Posterior vena cava (tissue), 2 donors: ENCODE measurements at regions not wholly inside any gene's neighbourhood (a gene's known extent, or its start where the extent isn't known, plus 50 kb on each side); places are given as distances from the start of the nearest gene placed in this dataset.

ENCODE experiments used
- DNase-seq: peaks from one replicate; pipeline ENCODE4 v3.0.0-alpha.2; 2020; ENCODE audit warnings: low spot score
- intact Hi-C, 2 donors: fragments of 100-400 bp; cut with DNase I; formaldehyde crosslinking; loops; one replicate each; pipeline versions ENCODE4 v1.14.1 to v1.14.2; 2022 to 2023
- donor health status: DM: yes; HTN: yes; CAD: no.
- donor health status: DM: yes; HTN: yes; CAD: no.

DNA sequence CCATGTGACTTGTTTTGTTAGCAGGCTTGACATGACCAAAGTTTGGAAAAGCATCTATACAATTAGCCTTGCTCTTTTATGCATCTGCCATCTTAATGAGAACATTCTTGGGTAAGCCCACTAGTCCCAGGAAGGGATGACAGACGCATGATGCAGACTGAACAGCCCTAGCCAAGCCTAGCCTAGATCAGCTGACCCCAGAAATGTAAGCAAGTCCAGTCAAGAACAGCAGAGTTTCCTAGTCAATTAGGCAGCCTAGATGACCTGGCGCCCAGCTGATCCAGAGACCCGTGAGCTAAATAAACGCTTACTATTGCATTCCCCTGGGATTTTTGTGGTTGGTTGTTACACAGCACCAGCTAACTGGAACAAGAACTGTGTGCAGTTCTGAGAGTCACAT, 457.9 kb downstream of the BCOR start:
- intact Hi-C loops, result no loop called here
- no peak for DNase-seq

DNA sequence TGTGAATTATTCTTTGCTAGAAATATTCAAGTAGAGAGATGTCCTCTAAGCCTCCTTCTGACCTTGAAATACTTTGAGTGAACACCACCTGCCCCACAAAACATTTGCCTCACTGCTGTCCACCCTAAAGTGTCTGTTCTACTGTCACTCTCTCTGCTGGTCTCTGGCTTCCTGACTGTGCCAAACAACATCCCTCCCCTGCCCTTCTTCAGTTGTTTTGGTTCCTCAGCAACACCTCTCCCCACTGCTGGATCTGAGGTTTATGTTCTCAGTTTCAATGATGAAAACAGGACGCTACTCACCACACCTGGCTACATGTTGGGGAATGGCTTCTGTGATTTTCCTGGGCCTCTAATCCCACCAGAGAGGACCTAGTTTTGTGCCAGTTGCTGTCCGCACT, 456.9 kb downstream of the BCOR start:
- intact Hi-C loops, result no loop called here
- DNase-seq, result no peak

DNA sequence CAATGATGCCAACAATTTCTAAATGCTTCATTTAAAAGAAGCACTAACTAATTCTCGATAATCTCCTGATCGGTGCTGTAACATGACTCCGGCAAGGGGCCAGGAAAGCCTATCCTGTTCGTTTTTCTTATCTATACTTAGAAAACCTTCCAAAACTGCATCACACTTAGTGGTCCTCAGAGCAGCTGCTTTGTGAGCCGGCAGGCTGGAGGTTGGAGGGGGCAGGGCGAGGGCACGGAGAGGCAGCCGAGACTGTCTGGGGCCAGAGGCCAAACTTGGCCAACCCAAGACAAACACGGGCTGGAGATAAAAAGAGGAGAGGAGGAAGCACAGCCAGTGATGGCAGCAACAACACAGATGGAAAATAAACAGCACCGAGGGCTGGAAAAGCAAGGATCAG, 455.7 kb downstream of the BCOR start:
- no peak for DNase-seq
- intact Hi-C loops, result no loop called here

DNA sequence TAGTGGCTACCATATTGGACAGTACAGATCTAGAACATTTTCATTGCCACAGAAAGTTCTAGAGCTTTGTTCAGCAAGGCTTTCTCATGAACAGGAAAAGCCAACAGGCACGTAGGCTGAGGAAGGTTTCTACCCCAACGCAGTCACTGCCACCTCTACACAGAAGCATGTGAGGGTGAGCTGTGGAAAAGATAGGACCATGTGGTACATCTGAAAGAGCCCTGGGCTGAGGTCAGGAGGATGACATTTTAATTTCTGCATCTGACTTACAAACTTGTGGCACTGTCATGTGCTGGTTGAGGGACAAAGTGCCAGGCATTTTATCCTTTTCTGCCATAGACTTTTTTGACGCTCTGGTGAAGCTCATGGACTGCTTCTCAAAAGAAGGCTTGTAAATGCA, 454.2 kb downstream of the BCOR start:
- no peak for DNase-seq
- intact Hi-C loops, result no loop called here

DNA sequence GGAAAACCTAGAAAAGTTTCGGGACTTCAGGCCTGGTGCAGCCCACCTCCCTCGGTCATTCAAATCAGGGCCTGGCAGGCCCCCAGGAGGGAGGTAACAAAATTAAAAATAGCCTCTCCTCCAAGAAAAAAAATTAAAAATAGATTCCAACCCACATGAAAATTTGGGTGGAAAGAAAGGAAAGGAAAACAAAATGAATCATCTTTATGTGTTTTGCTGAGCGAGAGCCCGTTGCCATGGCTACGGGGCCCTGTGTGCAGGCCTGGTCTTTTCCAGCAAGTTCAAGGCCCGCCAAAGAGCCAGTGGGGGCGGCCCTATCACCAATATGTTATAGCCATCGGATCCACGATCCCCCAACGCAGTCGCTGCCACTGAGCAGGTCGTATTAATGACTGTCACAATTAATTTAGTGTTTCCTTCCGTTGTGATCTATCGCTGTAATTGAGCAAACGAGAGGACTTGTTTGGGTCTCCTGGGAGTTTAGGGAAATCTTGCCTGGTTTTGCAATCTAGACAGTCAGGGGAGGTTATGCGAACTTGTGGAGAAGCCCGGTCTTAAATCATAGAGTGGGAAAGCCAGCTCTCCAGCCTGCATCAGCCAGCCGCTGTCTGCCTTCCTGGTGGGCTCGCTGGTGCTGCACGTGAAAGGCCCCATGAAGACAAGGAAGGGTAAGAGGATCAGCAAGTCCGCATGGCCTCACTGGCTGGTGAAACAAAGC, 452.4 kb downstream of the BCOR start:
- peak; percentile 92 for DNase-seq
- intact Hi-C loops, result no loop called here

DNA sequence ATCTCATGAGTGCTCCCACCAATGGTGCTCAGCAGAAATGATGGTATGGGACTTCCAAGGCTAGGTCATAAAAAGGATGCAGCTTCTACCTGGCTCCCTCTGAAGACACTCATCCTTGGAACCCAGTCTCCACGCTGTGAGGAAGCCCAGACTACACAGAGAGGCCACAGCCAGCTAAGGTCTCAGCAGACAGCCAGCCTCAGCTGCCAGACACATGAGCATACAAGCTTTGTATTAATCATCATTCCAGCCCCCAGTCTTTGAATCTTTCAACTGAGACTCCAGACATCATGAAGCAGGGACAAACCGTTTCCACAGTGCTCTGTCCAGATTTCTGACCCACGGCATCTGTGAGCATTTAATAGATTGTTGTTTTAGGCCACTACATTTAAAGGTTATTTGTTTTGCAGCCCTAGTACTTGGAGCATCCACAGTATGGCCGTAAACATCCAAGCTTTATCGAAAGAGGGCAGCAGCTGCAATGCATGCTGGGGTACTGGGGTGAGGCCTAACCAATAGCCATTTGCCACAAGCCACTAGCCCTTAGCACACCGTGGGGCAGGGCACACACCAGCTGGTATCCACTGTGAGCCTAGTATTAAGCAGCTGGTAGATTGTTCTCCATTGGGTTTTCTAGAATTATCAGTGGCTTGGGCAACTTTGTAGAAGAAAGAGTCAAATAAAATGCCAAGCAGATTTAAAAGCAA, 449.1 kb downstream of the BCOR start:
- DNase-seq, result no peak
- intact Hi-C loops, result no loop called here

DNA sequence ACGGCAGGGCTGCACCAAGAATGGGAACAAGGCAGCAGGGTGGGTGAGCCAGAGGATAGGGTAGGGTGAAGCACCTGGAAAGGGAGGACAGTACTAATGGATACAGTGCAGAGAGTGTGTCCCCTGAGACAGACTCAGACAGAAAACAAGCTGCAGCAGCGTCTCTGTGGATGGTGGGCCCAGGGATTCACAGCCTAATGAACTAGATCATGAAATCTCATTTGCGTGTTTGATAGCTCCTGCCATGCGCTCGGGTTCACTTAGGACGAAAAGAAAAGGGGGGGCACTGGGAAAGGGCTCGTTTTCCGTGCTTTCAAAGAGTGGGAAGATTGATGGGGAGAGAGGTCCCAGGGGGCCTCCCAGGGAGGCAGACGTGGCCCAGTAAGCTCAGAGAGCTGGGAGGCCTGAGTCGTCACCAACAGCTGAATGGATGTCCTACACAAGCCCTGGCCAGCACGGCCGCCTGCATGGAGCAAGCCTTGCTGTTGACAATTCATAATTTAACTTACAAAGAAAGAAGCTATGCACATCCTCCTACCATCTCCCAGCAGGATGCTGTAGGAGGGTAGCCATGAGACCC, 446.9 kb downstream of the BCOR start:
- no peak for DNase-seq
- intact Hi-C loops, result loop anchor here in 1 of 2 donors (5.0 kb wide), 1 partner anchor 36 kb away; no protein-coding TSS in a partner anchor

DNA sequence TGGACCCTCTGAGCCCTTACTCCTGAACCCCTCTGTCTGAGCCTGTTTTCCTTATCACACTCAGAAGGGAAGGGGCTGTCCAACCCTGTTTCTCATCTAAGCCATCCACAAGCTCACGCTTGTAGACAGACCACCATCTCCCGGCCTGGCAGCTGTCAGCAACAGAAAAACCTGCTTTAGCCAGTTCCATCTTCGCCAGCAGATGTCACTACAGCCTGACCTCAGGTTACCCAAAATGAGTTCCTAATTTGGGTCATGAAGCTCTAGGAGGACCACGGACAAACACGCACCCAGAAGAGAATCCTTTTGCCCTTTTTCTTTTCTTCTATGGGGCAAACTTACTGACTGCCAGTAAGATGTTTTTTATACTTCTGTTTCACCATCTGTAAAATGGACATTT, 445.4 kb downstream of the BCOR start:
- intact Hi-C loops, result loop anchor here in 1 of 2 donors (5.0 kb wide), 1 partner anchor 35 kb away; no protein-coding TSS in a partner anchor
- no peak for DNase-seq

DNA sequence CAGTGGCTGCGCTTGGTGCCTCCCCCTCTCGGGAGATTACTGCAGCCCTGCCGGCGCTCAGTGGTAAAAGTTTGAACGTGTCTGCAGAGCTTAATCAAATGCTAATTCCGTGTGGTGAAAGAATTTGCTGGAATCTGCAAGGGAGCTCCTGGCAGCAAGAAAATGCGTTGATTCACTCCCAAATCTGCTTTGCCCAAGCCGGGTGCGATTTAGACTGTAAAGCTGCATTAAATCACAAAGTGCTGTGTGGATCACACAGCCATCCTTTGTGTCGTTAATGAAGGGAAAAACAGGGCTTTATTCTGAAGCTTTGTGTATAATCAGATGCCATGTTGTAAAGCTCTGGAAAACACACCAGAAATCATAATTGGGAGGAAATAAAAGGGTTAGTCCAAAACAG, 444.1 kb downstream of the BCOR start:
- no peak for DNase-seq
- intact Hi-C loops, result loop anchor here in 1 of 2 donors (5.0 kb wide), 1 partner anchor 34 kb away; no protein-coding TSS in a partner anchor

DNA sequence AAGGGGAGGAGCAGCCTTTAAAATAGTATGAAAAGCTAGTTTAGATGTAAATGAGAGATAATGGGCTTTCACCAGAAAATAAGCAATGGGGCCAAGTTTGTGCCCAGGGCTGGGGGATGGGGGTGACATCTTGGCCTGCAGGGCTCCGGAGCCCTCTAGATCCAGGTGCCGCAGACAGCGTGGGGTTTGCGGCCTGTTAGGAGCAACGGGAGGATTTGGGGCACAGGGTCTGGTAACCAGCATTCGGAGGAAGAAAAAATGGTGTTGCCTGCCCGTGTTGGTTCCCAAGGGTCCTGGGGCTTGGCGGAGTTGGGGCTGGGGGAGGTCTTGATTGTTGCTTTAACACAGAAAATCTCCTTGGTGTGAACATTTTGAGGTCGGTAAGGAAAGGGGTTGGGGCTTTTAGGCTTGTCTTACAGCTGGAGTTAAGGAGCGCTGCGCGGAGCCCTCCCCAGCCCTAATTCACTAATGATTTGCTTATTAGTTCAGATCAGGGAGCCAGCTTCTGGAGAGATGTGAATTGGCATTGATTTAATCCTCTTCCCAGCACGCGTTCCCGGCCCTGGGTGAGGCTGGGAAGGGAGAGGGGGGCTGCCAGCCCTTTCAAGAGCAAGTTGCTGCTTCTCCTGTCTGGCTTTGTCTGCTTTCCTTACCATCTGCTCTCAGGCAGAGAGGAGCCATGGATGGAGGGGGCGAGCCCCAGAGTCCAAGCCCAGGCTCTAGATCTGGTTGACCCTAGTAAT, 443.4 kb downstream of the BCOR start:
- DNase-seq, result no peak
- intact Hi-C loops, result loop anchor here in 1 of 2 donors (5.0 kb wide), 1 partner anchor 33 kb away; no protein-coding TSS in a partner anchor

DNA sequence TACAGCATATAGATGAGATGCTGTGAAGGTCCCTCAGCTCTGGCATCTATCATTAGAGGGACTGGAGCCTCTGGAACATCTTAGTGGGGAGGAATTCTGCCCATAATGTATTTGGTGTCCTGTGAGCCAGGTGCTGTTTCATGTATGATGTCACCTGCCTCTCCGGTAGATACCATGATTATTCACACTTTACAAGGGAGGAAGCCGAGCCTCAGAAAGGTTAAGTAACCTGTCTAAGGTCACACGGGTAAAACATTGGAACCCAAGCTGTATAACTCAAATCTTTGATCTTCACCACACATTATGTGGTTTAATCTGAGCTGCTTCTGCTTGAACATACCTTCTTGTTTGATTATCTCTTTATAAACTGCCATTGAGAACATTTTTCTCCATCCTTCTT, 442.8 kb downstream of the BCOR start:
- intact Hi-C loops, result loop anchor here in 1 of 2 donors (5.0 kb wide), 1 partner anchor 32 kb away; no protein-coding TSS in a partner anchor
- no peak for DNase-seq

DNA sequence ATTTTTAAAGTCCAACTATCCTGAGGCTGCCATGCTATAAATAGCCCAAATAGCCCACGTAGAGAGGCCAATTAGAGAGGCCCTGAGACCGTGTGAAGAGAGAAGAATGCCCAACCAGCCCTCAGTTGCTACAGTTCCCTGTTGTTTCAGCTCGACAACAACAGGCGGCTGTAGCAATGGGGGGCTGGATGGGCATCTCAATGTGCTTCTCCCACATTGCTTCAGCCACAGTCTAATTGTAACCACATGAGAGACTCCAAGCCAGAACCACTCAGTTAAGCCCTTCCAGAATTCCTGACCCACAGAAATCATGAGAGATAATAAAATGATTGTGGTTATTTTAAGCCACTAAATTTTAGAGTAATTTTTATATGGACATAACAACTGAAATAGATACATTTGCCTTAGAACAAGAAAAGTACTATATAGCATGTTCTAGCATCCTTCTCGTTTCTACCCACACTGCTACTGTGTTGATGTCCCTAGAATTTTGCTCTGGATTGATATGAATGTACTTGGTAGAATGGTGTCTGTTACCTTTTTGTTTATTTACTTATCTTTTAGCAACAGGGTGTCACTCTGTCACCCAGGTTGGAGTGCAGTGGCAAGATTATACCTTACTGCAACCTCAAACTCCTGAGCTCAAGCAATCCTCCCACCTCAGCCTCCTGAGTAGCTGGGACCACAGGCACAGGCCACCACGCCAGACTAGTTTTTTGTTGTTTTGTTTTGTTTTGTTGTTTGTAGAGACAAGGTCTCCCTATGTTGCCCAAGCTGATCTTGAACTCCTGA, 436.4 kb downstream of the BCOR start:
- intact Hi-C loops, result no loop called here
- no peak for DNase-seq

DNA sequence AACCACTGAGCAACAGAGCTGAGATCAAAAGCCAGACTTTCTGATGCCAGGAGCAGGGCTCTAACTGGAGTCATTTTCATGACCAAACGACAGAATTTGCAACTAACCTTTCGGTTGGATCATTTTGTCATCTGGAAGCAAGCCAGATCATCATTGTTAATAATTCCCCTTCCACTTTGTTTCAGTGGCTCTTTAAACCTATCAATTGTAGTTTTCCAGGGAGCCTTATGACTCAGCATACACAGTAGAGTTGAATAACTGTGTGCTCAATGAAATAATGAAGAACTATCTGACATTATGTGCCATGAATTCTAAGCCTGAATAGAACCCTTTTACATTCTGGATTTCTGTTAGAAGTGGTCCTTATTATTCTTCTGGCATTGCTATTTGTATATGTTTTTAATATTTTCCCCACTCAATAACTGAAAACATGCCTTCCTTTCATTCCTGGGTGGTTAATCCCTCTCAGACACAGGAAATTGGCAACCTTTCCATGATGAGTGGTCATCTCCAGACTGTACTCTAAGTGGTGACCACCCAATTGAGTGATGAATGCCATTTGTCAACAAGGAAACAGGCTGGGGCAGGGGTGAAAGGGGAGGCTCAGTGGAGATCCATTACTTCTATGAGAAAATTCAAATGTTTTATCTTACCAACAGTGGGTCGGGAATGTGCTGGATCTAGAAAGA, 431.8 kb downstream of the BCOR start:
- DNase-seq, result no peak
- intact Hi-C loops, result no loop called here

DNA sequence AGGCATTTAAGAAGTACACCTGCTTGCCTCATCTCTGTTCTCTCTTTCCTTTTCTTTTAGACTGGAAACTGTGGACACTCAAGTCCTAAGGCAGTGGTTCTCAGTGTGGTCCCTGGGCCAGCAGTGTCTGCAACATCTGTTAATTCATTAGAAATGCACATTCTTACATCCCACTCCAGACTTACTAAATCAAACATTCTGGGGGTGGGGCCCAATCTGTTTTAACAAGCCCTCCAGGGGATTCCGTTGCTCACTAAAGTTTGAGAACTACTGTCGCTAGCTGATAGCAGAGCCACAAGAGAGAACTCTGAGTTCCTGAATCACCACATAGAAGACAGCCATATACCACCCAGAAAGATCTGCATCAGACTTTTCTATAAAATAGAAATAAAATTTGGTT, 430.6 kb downstream of the BCOR start:
- no peak for DNase-seq
- intact Hi-C loops, result no loop called here

DNA sequence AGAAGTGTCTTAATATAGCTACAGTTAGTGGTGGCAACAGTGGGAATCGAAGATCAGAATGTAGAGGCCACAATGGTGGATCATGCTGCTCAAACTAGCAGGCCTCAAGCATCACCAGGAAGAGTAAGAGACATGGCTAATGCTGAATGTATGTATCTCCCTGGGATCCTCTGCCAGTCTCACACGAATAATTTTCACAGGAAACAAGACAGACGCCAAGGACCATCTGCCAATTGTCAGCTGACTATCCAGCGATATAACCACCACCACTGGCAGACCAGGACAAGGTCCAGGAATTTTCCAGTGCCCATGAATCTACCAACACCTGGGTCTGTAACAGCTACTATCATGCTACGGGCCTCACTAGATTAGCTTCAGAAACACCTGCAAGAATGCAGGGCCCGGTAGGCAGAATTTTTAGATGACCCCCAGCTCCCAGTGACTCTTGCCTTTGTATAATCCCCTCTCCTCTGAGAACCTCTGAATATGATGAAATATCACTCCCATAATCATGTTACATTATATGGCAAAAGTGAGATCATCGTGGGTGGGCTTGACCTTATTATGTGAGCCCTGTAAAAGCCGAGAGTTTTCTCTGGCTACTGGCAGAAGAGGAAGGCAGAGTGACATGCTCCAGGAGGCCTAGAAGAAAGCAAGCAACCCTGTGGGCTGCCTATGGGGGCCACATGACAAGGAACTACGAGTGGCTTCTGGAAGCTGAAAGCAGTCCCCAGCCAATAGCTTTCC, 429.8 kb downstream of the BCOR start:
- no peak for DNase-seq
- intact Hi-C loops, result no loop called here

DNA sequence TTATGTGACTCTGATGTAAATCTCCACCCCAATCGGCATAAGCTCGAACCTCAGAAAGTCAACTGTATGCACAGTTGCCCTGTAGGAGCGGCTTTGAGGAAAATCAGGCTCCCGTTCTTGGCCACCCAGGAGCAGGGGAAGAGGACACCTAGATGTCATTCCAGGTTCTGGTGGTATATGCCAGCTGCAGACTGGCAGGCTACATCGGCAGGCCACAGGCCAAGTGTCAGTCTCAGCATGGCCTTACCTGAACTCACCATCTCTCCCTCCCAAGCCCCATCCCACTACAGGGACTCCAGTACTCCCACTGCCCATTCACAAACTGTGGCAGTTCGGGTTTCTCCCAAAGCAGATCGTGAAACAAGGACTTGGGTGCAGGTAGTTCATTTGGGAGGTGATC, 428.1 kb downstream of the BCOR start:
- no peak for DNase-seq
- intact Hi-C loops, result no loop called here

DNA sequence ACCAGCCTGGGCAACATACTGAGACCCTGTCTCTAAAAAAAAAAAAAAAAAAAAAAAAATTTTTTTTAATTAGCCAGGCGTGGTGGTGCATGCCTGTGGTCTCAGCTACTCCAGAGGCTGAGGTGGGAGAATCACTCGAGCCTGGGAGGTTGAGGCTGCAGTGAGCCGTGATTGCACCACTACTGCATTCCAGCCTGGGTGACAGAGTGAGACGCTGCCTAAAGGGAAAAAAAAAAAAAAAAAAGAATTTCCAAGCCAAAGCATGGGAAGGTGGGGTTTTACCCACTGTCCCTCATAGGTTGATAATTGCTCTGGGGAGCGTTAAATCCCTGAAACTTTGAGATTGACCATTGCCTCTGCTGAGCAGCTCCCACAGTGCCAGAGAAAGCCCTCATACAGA, 427.5 kb downstream of the BCOR start:
- DNase-seq, result no peak
- intact Hi-C loops, result no loop called here

DNA sequence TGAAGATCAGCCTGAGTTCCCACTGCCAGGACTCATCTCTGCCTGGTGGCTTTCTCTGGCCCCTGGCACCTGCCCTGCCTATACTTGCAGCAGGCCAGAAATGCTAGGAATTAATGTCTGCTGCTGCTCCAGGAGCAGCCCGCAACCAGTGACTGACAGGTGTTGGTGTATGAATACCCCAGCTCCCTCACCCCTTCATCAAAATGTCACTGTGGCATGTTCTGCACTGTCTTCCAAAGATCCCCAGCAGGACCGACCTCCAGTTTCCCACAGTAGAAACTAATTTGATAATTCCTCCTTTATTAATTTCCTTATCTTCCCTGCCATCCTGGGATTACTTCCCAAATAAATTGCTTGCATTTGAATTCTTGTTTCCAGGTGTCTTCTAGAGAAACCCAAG, 425.4 kb downstream of the BCOR start:
- DNase-seq, result no peak
- intact Hi-C loops, result no loop called here
